ENCODE measurements at regions not wholly inside any gene's neighbourhood (a gene's known extent, or its start where the extent isn't known, plus 50 kb on each side); places are given as distances from the start of the nearest gene placed in this dataset.

- TF ChIP-seq, protein P1, sequence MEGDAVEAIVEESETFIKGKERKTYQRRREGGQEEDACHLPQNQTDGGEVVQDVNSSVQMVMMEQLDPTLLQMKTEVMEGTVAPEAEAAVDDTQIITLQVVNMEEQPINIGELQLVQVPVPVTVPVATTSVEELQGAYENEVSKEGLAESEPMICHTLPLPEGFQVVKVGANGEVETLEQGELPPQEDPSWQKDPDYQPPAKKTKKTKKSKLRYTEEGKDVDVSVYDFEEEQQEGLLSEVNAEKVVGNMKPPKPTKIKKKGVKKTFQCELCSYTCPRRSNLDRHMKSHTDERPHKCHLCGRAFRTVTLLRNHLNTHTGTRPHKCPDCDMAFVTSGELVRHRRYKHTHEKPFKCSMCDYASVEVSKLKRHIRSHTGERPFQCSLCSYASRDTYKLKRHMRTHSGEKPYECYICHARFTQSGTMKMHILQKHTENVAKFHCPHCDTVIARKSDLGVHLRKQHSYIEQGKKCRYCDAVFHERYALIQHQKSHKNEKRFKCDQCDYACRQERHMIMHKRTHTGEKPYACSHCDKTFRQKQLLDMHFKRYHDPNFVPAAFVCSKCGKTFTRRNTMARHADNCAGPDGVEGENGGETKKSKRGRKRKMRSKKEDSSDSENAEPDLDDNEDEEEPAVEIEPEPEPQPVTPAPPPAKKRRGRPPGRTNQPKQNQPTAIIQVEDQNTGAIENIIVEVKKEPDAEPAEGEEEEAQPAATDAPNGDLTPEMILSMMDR (IDR thresholded peaks at IDR 0.05; ENCODE audit: low read depth, low read length), result no peak
- DNase-seq (ENCODE audit: extremely low read depth, low read depth), result no peak
These were observed 762.8 kb upstream of the WWC1 start for GRCh38 chr5:167528651-167529050.

- TF ChIP-seq, protein P1 (IDR thresholded peaks at IDR 0.05; ENCODE audit: low read depth, low read length), result no peak
These were observed 760.9 kb upstream of the WWC1 start for GRCh38 chr5:167530548-167530947.

DNA sequence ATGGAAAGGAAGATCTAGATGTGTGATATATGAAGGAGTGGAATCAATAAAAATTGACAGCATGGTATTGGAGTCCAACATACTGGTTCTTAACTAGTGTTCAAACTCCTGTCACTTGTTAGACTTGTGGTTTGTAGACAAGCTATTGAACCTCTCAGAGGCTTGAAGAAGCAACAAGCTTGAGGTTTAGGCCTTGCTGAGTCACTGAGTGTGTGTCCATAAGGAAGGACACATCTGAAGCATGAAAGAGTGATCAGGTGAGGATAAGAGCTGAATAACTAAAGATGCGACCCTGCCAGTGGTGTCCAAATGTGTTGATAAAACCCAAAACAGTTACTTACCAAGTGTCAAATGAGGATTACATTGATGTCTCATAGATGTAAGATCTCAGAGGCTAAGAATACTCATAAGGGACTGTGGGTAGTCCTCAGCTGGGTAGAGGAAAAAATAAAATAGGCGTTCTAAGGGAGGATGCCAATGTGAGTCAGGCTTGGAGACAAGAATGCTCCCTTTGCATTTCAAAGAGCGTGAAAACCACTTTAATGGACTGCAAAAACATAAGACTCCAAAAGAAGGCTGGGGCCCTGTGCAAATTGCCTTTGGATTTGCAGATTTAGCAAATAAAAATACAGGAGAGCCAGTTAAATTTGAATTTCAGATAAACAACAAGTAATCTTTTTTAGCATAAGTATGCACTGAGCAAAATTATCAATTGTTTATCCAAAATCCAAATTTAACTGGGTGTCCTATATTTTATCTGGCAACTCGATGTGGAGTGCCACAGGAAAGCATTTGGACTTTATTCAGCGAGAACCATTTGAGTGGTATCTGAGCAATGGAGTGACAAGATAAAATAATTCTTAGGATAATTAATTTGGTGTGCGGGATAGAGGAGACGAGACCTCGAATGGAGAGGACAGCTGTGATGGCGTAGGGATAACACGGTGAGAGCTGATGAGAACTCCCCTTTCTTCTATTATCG is 757.3 kb upstream of the WWC1 start:
- TF ChIP-seq, protein P1 (IDR thresholded peaks at IDR 0.05; ENCODE audit: low read depth, low read length), result no peak
- DNase-seq (ENCODE audit: extremely low read depth, low read depth), result no peak

More at GRCh38 chr5:167530548-167530947, 760.9 kb upstream of the WWC1 start:
- no peak for DNase-seq (ENCODE audit: extremely low read depth, low read depth)

- TF ChIP-seq, protein P1 (IDR thresholded peaks at IDR 0.05; ENCODE audit: low read depth, low read length), result no peak
- DNase-seq (ENCODE audit: extremely low read depth, low read depth), result no peak
These were observed 751.7 kb upstream of the WWC1 start for GRCh38 chr5:167539747-167540146.

- DNase-seq (ENCODE audit: extremely low read depth, low read depth), result no peak
- TF ChIP-seq, protein P1 (IDR thresholded peaks at IDR 0.05; ENCODE audit: low read depth, low read length), result no peak
These were observed 745.2 kb upstream of the WWC1 start for GRCh38 chr5:167546270-167546669.

DNA sequence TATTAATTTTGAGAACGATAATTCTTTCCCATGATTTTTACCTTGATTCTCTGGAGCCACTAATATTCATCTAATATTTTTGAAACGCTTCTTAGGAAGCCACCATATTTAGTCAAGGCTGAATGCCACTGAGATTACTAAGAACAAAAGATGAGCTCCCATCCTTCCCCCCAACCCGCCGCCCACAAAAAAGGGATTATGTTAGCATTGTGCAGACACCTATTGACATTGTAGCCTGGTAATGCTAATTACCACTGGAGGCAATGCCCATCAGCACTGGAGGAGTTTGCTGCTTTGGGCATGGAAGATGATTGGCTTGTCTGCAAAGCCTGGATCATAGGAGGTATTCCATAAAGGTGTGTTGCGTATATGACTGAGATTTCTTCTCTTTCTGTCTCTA is 739.1 kb upstream of the WWC1 start:
- TF ChIP-seq, protein P1 (IDR thresholded peaks at IDR 0.05; ENCODE audit: low read depth, low read length), result no peak
- no peak for DNase-seq (ENCODE audit: extremely low read depth, low read depth)

DNA sequence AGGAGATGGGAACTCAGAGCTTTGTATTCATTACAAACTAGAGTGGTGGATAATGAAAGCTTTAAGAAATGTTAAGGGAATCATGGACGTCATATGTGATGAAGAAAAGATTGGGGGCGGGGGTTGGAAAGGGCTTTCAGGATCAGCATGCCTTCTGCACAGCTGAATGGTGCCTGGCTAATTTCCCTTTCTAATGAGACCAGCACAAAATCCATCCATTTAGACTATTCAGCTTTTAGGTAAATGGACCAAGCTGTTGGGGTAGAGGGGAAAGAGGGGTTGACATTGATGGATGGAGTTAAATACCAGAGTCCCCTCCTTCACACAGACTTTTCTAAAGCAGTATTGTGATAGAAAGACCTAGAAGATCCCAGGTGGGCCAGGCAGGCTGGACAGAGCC is 737.9 kb upstream of the WWC1 start:
- TF ChIP-seq, protein P1 (IDR thresholded peaks at IDR 0.05; ENCODE audit: low read depth, low read length), result no peak
- DNase-seq (ENCODE audit: extremely low read depth, low read depth), result no peak
